Thyroid gland (tissue), 4 donors: ENCODE measurements at regions not wholly inside any gene's neighbourhood (a gene's known extent, or its start where the extent isn't known, plus 50 kb on each side); places are given as distances from the start of the nearest gene placed in this dataset.
A peak's percentile ranks its signal among the peaks of the same experiment; 100 is the strongest.

Experiments
- DNase-seq, 2 donors: peaks; one replicate each; pipeline ENCODE4 v3.0.0-alpha.2; 2019
- H3K27ac ChIP-seq, 3 donors: fragments of 200-600 bp; sonication (generic); 1 replicate in 2 of 3; 2 replicates in 1 of 3; pipeline ENCODE4 v1.5.1; 2016 to 2019; ENCODE audit warnings: mild to moderate bottlenecking in 1 of 3, moderate library complexity in 1 of 3
- H3K27me3 ChIP-seq: fragments of 200-600 bp; sonication (generic); one replicate; pipeline ENCODE4 v1.5.1; 2019
- H3K36me3 ChIP-seq, 2 donors: fragments of 200-600 bp; sonication (generic); one replicate each; pipeline ENCODE4 v1.5.1; 2016 to 2019
- H3K4me1 ChIP-seq, 2 donors: fragments of 200-600 bp; sonication (generic); one replicate each; pipeline ENCODE4 v1.5.1; 2017 to 2019
- H3K4me3 ChIP-seq, 3 donors: fragments of 200-600 bp; sonication (generic); replicated peaks in 1 of 3; 1 replicate in 2 of 3; 2 replicates in 1 of 3; pipeline ENCODE4 v1.5.1; 2016; ENCODE audit warnings: mild to moderate bottlenecking in 1 of 3
- H3K9me3 ChIP-seq: fragments of 200-600 bp; sonication (generic); one replicate; pipeline ENCODE4 v1.5.1; 2017
- POLR2A ChIP-seq, 2 donors: fragments of 450-650 bp; IDR thresholded peaks; one replicate each; pipeline ENCODE4 v1.6.1; 2017; ENCODE audit warnings: antibody characterized with exemption in 2 of 2, mild to moderate bottlenecking in 2 of 2, moderate library complexity in 1 of 2
- WGBS, 2 donors: methylation state at CpG; one replicate each; pipeline ENCODE4 v1.1.5; 2017; 5-methylcytosine and 5-hydroxymethylcytosine counted together
- intact Hi-C: fragments of 100-400 bp; cut with DNase I; formaldehyde crosslinking; loops from one replicate; pipeline ENCODE4 v1.15.1; 2023
- TF ChIP-seq, protein P1 (sequence below), 6 experiments: fragments of 200-600 bp in 3 of 6; fragments of 450-650 bp in 3 of 6; sonication (generic) in 3 of 6; IDR thresholded peaks; one replicate each; pipeline ENCODE4 v1.5.1; 2016 to 2019; ENCODE audit warnings: antibody characterized with exemption in 6 of 6, mild to moderate bottlenecking in 2 of 6, inconsistent platforms in 1 of 6, moderate library complexity in 1 of 6

DNA sequence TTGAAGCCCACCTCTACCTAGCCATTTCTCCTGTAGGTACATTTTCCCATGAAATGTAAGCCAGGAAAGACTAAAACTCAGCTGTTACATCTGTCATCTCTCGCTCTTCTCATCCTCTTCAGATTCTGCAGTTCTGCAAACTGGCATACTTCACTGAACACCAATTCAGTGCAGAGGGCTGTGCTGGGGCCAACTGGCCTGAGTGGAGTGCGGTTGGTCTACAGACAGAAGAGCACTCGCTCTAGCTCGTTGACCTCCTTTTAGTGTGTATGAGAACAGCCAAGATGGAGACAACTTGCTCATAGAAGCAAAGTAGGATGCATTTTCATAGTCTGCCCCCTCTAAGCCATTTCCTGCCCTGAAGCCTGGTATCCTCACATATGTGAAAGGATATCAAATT is 862.6 kb downstream of the BCL11A start:
- Histone ChIP-seq H3K4me1 (peaks cover 4 to 7% of the 10 kb centered on the region in 2 donors), H3K4me3 (no peak overlapping the region), H3K36me3 (no peaks in the 10 kb centered on the region), H3K9me3 (no peaks in the 10 kb centered on the region), H3K27me3 (no peaks in the 10 kb centered on the region), H3K27ac (no peak overlapping the region)
- TF ChIP-seq, protein P1, sequence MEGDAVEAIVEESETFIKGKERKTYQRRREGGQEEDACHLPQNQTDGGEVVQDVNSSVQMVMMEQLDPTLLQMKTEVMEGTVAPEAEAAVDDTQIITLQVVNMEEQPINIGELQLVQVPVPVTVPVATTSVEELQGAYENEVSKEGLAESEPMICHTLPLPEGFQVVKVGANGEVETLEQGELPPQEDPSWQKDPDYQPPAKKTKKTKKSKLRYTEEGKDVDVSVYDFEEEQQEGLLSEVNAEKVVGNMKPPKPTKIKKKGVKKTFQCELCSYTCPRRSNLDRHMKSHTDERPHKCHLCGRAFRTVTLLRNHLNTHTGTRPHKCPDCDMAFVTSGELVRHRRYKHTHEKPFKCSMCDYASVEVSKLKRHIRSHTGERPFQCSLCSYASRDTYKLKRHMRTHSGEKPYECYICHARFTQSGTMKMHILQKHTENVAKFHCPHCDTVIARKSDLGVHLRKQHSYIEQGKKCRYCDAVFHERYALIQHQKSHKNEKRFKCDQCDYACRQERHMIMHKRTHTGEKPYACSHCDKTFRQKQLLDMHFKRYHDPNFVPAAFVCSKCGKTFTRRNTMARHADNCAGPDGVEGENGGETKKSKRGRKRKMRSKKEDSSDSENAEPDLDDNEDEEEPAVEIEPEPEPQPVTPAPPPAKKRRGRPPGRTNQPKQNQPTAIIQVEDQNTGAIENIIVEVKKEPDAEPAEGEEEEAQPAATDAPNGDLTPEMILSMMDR (IDR thresholded peaks at IDR 0.05), result no peak
- TF ChIP-seq POLR2A (IDR thresholded peaks at IDR 0.05), result no peak
- intact Hi-C loops, result no loop called here
- 29 to 47% methylated on average over 4 of the region's 4 CpGs for WGBS, 2 donors
- DNase-seq, result peak; percentile 62 to 74

DNA sequence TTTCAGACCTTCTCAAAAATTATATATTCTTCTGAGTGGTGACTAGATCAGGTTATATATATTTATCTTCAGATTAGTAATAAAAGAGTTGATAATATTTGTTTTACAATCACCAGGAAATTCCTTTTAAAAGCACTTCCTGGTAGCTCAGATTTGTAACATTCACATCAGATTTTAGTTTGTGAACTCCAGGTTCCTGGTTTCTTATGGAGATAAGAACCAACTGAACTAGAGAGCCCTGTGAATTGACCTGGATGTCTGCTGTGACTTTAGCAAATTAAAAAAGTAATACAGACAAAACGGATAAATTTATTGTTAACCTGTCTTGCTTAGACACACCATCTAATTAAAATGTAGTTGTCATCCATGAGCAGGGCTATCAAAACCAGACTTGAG is 868.7 kb downstream of the BCL11A start:
- no peak for DNase-seq

DNA sequence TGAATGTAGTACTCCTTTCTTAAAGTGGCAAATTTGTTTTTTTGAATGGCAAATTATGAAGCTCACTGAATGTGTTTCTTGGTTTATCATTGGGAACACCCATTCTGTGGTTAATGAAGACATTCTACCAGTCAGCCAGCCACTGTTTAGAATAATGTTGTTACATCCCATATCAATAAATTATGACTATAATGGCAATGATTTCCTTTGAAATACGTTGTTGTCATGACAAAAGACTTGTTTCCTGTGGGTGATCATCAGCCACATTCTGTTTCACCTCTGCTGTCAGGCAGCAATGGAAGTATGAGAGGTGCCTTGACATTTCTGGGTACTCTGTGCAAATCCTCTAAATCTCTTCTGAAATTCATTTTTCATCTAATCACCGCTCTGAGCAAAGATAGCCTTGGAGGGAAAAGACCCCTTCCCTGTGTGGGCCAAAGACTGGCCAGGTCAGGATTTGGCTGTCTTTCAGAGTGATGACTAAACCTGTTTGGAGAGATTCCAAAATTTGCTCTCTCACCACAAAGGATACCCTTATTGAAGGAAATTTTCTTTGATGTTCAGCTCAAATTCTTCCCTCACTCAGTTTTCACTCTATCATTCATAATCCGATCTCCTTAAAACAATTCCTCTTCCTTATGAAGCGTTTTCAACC is 869.2 kb downstream of the BCL11A start:
- no peak overlapping the region for H3K4me3 ChIP-seq
- no peaks in the 10 kb centered on the region for H3K27me3 ChIP-seq
- no peaks in the 10 kb centered on the region for H3K36me3 ChIP-seq
- intact Hi-C loops, result no loop called here
- DNase-seq, result no peak
- H3K4me1 ChIP-seq, result no peaks in the 10 kb centered on the region
- no peak overlapping the region for H3K27ac ChIP-seq
- H3K9me3 ChIP-seq, result no peaks in the 10 kb centered on the region
- 75 to 81% methylated on average over 4 of the region's 4 CpGs for WGBS, 2 donors
- no peak for TF ChIP-seq POLR2A (IDR thresholded peaks at IDR 0.05)
- TF ChIP-seq, protein P1 (IDR thresholded peaks at IDR 0.05), result no peak

More for the DNA sequence above, 868.7 kb downstream of the BCL11A start:
- intact Hi-C loops, result no loop called here
- H3K27me3 ChIP-seq, result no peaks in the 10 kb centered on the region
- 74 to 85% methylated on average over 1 of the region's 1 CpG for WGBS, 2 donors
- H3K36me3 ChIP-seq, result no peaks in the 10 kb centered on the region
- no peak overlapping the region for H3K4me3 ChIP-seq
- no peak overlapping the region for H3K27ac ChIP-seq
- H3K9me3 ChIP-seq, result no peaks in the 10 kb centered on the region
- H3K4me1 ChIP-seq, result no peaks in the 10 kb centered on the region
- TF ChIP-seq POLR2A (IDR thresholded peaks at IDR 0.05), result no peak

DNA sequence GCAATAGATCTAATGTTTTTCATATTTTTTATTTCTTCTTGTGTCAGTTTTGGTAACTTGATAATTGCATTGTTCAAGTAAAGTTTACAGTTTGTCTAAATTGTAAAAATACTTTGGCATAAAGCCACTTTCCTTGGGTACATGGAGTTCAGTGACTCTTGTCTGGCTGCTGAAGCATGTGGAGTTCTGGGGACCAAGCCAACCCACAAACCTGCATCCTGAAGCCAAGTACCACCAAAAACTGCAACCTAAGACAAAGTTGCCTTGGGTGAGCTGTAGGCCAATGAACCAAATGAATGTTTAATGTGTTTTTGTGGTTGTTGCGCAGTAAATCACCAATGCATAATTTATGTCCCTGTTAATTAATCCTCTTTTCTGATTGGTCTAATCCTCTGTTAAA is 872.6 kb downstream of the BCL11A start:
- intact Hi-C loops, result no loop called here
- H3K27ac ChIP-seq, result no peak overlapping the region
- TF ChIP-seq, protein P1 (IDR thresholded peaks at IDR 0.05), result no peak
- TF ChIP-seq POLR2A (IDR thresholded peaks at IDR 0.05), result no peak
- H3K4me1 ChIP-seq, result no peaks in the 10 kb centered on the region
- DNase-seq, result peak; percentile 68 to 80
- no peaks in the 10 kb centered on the region for H3K9me3 ChIP-seq
- H3K27me3 ChIP-seq, result no peaks in the 10 kb centered on the region
- no peak overlapping the region for H3K4me3 ChIP-seq
- WGBS, 2 donors, result 66 to 72% methylated on average over 1 of the region's 1 CpG
- no peaks in the 10 kb centered on the region for H3K36me3 ChIP-seq

DNA sequence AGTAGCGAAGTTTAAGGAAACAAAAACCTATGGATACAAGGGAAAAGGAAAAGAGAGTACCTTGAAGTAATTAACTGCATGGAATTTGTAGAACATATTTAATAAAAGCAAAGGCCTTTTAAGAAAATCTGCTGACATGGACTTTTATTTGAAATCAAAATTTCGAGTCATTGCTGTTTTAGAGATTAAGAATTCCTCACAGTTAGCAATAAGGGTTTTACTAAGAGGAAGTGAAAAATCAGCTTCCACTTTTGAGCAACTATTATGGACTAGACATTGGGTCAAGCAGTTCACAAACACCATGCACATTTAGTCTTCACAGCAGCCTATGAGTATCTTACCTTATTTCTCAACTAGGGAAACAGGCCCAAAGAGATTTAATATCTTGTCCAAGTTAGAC is 876.3 kb downstream of the BCL11A start:
- no peak for DNase-seq
- no peaks in the 10 kb centered on the region for H3K27me3 ChIP-seq
- intact Hi-C loops, result no loop called here
- TF ChIP-seq, protein P1 (IDR thresholded peaks at IDR 0.05), result no peak
- no peak for TF ChIP-seq POLR2A (IDR thresholded peaks at IDR 0.05)
- no peak overlapping the region for H3K4me3 ChIP-seq
- H3K9me3 ChIP-seq, result no peaks in the 10 kb centered on the region
- WGBS, 2 donors, result 82 to 85% methylated on average over 2 of the region's 2 CpGs
- H3K4me1 ChIP-seq, result no peaks in the 10 kb centered on the region
- H3K27ac ChIP-seq, result no peak overlapping the region
- no peaks in the 10 kb centered on the region for H3K36me3 ChIP-seq
